Common myeloid progenitor, CD34-positive (primary cell): ENCODE measurements at regions not wholly inside any gene's neighbourhood (a gene's known extent, or its start where the extent isn't known, plus 50 kb on each side); places are given as distances from the start of the nearest gene placed in this dataset.

Experiments
- CTCF ChIA-PET: fragments of 350-600 bp; sonication (Branson Sonifier 250); formaldehyde crosslinking; loops from one replicate; lab custom pipeline; 2021; ENCODE audit warnings: antibody characterized with exemption; lab: Charles Lee
- POLR2A ChIA-PET: fragments of 350-600 bp; sonication (Branson Sonifier 250); formaldehyde crosslinking; loops from one replicate; lab custom pipeline; 2021; ENCODE audit warnings: antibody characterized with exemption; lab: Charles Lee
- DNase-seq, 3 donors: peaks; one replicate each; pipeline versions ENCODE4 v3.0.0 to v3.0.0-alpha.2; 2013
- H3K27ac ChIP-seq, 2 experiments: 1 replicate in 1 of 2; 2 replicates in 1 of 2; pipeline ENCODE4 v1.7.0; 2013; ENCODE audit warnings: inconsistent platforms in 2 of 2, low read length in 2 of 2, mild to moderate bottlenecking in 2 of 2, low read depth in 1 of 2, moderate library complexity in 1 of 2; ENCODE audit not compliant: severe bottlenecking in 2 of 2, insufficient read depth in 1 of 2, poor library complexity in 1 of 2
- H3K27me3 ChIP-seq, 5 experiments: replicated peaks in 2 of 5; 1 replicate in 3 of 5; 2 replicates in 2 of 5; pipeline versions ENCODE4 v1.6.1 to v1.7.0; 2013; ENCODE audit warnings: low read length in 4 of 5, mild to moderate bottlenecking in 2 of 5, moderate library complexity in 2 of 5, inconsistent platforms in 1 of 5; ENCODE audit not compliant: insufficient read depth in 5 of 5, control insufficient read depth in 4 of 5
- H3K36me3 ChIP-seq, 4 experiments: 1 replicate in 2 of 4; 2 replicates in 2 of 4; pipeline versions ENCODE4 v1.6.1 to v1.7.0; 2013; ENCODE audit warnings: low read length in 3 of 4, control low read depth in 1 of 4, mild to moderate bottlenecking in 1 of 4; ENCODE audit not compliant: control insufficient read depth in 4 of 4, insufficient read depth in 4 of 4
- H3K4me1 ChIP-seq, 4 experiments: 1 replicate in 3 of 4; 2 replicates in 1 of 4; pipeline versions ENCODE4 v1.6.1 to v1.7.1; 2013; ENCODE audit warnings: low read length in 3 of 4, mild to moderate bottlenecking in 3 of 4, control low read depth in 1 of 4, inconsistent platforms in 1 of 4, moderate library complexity in 1 of 4; ENCODE audit not compliant: control insufficient read depth in 4 of 4, insufficient read depth in 4 of 4; ENCODE audit errors: control extremely low read depth in 1 of 4
- H3K4me3 ChIP-seq, 7 experiments: 1 replicate in 4 of 7; 2 replicates in 3 of 7; pipeline versions ENCODE4 v1.5.1 to v1.7.0; 2013; ENCODE audit warnings: mild to moderate bottlenecking in 7 of 7, low read length in 6 of 7, moderate library complexity in 6 of 7, inconsistent platforms in 2 of 7, low read depth in 2 of 7, control low read depth in 1 of 7; ENCODE audit not compliant: insufficient read depth in 4 of 7, control insufficient read depth in 1 of 7; ENCODE audit errors: extremely low read depth in 1 of 7
- H3K9me3 ChIP-seq, 5 experiments: 1 replicate in 4 of 5; 2 replicates in 1 of 5; pipeline versions ENCODE4 v1.6.1 to v1.7.1; 2013; ENCODE audit warnings: low read length in 4 of 5, mild to moderate bottlenecking in 2 of 5, inconsistent platforms in 1 of 5, low read depth in 1 of 5, moderate library complexity in 1 of 5; ENCODE audit not compliant: control insufficient read depth in 4 of 5, insufficient read depth in 2 of 5; ENCODE audit errors: control extremely low read depth in 1 of 5
- WGBS: methylation state at CpG from one replicate; pipeline ENCODE4 v1.1.5; 2013; ENCODE audit not compliant: insufficient coverage; 5-methylcytosine and 5-hydroxymethylcytosine counted together

DNA sequence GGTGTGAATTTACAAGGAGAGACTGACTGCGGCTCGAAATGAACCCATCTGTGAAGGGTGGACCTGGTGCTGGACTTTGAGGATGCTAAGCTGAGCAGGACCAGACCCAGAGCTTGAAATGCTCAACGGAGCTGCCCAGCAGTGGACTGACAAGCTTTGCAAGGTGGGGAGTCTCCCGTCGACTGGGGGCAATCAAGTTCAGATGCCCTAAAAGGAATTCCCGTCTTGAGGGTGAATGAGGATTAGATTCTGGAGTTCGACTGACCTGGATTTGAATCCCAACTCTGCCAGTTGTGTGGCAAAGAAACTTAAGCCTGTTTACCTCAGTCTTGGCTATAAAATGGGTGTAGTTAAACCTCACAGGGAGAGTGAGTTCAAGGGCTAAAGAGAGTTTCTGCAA lies 204.4 kb upstream of the LHX5 start:
- no peak for DNase-seq
- Histone ChIP-seq H3K27me3 (peaks cover 1 to 45% (median 5%) of the 10 kb centered on the region in 5 experiments), H3K4me1 (no peaks in the 10 kb centered on the region), H3K4me3 (no peak overlapping the region), H3K36me3 (no peaks in the 10 kb centered on the region), H3K9me3 (no peaks in the 10 kb centered on the region), H3K27ac (no peak overlapping the region)
- WGBS = 92% methylated on average over 7 of the region's 7 CpGs
- POLR2A ChIA-PET = no interaction called here
- CTCF ChIA-PET = no interaction called here

DNA sequence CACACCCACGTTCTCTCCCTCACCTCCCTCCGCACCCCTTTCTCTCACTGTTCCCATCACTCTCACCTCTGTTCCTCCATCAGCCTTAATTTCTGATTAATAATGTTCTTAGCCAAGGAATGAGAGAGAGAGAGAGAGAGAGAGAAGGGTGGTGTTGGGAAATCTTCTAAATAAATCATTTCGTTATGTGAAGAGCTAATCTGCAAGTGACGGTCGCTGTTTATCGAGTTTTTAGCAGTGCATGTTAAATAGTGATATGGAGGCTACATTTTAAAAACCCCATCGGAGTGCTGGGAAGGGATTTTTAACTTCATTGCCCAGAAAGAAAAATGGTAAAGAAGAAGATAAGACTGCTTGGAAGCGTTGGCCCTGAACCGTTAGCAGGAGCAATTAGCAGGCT lies 203.3 kb upstream of the LHX5 start:
- WGBS = 84% methylated on average over 5 of the region's 9 CpGs
- Histone ChIP-seq H3K27ac (no peak overlapping the region), H3K9me3 (no peaks in the 10 kb centered on the region), H3K27me3 (peaks cover 0 to 49% (median 12%) of the 10 kb centered on the region in 5 experiments), H3K36me3 (no peaks in the 10 kb centered on the region), H3K4me3 (no peak overlapping the region), H3K4me1 (no peaks in the 10 kb centered on the region)
- DNase-seq = no peak
- CTCF ChIA-PET = no interaction called here
- POLR2A ChIA-PET = no interaction called here

DNA sequence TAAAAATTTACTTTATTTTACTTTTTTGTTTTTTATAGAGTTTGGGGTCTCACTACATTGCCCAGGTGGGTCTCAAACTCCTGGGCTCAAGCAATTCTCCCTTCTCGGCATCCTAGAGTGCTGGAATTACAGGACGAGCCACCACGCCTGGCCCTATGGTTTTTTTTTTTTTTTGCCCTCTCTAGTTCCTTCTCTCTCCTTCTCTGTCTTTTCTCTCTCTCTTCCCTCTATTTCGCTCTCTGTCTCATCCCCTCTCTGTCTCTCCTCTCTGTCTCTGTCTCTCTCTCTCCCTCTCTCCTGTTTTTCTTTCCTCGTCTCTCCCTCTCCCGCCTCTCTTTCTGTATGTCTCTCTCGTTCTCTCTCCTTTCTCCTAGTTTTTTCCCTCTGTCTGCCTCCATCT lies 202.6 kb upstream of the LHX5 start:
- H3K4me1 ChIP-seq = no peaks in the 10 kb centered on the region
- H3K27ac ChIP-seq = no peak overlapping the region
- ChIA-PET CTCF (no interaction called here), POLR2A (no interaction called here)
- no peaks in the 10 kb centered on the region for H3K36me3 ChIP-seq
- H3K4me3 ChIP-seq = no peak overlapping the region
- 88% methylated on average over 7 of the region's 7 CpGs for WGBS
- DNase-seq = no peak
- H3K27me3 ChIP-seq = peaks cover 0 to 56% (median 13%) of the 10 kb centered on the region in 5 experiments
- H3K9me3 ChIP-seq = no peaks in the 10 kb centered on the region

DNA sequence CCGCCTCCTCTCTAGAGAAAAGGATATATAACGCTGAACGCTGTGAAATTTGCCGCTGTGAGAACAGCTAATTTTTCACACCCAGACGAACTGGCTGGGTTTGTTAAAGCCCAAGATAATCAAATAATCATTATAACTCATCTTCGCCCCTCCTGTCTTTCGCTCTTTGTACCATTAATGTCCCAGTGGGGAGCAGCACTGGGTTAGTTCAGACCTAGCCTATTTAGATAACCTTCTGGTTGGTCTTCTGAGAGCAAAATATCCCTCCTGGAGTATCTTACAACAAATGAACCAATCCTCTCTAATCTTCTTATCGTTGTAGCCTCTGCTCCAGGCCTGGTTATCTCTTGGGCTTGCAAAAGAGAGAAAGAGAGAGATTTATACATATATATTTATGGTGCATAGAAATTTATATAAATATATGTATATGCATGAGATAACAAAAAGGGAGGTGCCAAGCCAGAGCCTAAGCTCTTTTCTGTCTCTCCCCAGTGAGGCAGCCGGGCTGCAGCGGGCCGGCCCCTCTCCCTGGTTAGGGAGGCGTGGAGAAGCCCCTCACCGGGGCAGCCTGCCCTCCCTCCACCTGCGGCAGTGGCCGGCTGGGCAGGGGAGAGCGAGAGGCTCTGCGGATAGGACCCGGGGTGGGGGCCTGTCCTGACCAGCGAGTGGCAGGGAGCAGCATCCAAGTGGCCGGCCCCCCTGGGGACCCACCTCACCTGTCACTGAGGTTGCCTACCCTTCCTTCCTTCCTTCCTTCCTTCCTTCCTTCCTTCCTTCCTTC lies 202.0 kb upstream of the LHX5 start:
- Histone ChIP-seq H3K4me1 (no peaks in the 10 kb centered on the region), H3K4me3 (no peak overlapping the region), H3K27me3 (peaks cover 0 to 54% (median 14%) of the 10 kb centered on the region in 5 experiments), H3K27ac (no peak overlapping the region), H3K36me3 (no peaks in the 10 kb centered on the region), H3K9me3 (no peaks in the 10 kb centered on the region)
- 87% methylated on average over 10 of the region's 20 CpGs for WGBS
- no peak for DNase-seq
- ChIA-PET CTCF (interaction anchor here (1.2 kb wide), 1 partner anchor 211 kb away, joined by 3 read pairs; no protein-coding TSS in a partner anchor), POLR2A (no interaction called here)

DNA sequence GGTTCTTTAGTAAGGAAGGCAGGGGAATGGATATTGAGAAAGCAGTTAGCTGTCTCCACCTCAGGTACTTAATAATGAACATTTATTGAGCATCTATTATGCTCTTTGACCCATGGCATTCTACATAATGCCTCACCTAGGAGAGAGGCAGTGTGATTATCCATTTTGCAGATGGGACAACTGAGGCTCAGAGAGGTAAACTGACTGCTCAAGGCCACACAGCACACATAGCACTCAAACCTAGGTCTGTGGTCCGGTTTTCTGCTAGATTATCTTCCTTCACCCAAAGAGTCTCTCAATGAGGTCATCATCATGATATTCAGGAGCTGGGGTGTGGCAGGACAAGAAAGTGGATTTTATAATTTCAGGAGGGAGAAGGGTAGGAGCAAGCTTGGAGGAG lies 199.1 kb upstream of the LHX5 start:
- H3K27ac ChIP-seq = no peak overlapping the region
- no peaks in the 10 kb centered on the region for H3K4me1 ChIP-seq
- no peaks in the 10 kb centered on the region for H3K36me3 ChIP-seq
- ChIA-PET CTCF (interaction anchor here (1.2 kb wide), 1 partner anchor 77 kb away, joined by 3 read pairs; no protein-coding TSS in a partner anchor), POLR2A (no interaction called here)
- no peak for DNase-seq
- H3K27me3 ChIP-seq = peaks cover 0 to 78% (median 21%) of the 10 kb centered on the region in 5 experiments
- no peaks in the 10 kb centered on the region for H3K9me3 ChIP-seq
- no peak overlapping the region for H3K4me3 ChIP-seq
- no CpG with 5 or more reads among the region's 1 CpG for whole genome bisulfite sequencing

DNA sequence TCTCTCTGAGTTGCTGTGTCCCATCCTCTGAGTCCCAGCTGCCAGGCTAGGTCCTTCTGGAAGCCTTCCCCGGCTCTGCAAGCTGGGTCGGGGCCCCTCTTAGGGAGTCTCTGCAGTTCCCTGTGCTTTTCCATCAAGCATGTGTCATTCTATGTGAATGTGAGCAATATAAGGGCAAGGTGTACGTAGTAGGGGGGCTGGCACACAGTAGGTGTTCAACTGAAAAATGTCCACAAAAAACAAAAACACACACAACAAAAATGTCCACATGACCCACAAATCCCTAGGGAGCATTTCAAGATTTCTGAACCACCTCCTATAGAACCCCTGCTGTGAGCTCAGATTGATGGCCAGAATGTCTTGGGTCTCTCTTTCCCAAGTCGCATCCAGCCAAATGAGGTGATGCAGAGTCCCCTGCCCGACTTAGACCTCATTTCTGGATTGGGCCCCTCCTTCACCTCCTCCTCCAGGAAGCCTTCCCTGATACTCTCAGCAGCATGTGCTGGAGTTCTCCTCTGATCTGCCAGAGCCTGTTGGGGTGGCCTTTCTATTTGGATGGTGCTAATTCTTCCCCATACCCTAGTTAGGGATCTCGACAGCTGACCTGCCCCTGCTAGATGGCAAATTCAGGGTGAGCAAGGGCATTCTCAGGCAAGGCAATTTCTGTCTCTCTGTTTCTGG lies 196.1 kb upstream of the LHX5 start:
- ChIA-PET POLR2A (no interaction called here), CTCF (interaction anchor here (0.6 to 1.8 kb wide), 2 partner anchors 12 to 20 kb away, joined by 3 to 4 read pairs; no protein-coding TSS in a partner anchor)
- Histone ChIP-seq H3K9me3 (no peaks in the 10 kb centered on the region), H3K4me3 (no peak overlapping the region), H3K27ac (no peak overlapping the region), H3K4me1 (no peaks in the 10 kb centered on the region), H3K27me3 (peaks cover 0 to 61% (median 22%) of the 10 kb centered on the region in 5 experiments), H3K36me3 (no peaks in the 10 kb centered on the region)
- no peak for DNase-seq
- 70% methylated on average over 3 of the region's 6 CpGs for WGBS

DNA sequence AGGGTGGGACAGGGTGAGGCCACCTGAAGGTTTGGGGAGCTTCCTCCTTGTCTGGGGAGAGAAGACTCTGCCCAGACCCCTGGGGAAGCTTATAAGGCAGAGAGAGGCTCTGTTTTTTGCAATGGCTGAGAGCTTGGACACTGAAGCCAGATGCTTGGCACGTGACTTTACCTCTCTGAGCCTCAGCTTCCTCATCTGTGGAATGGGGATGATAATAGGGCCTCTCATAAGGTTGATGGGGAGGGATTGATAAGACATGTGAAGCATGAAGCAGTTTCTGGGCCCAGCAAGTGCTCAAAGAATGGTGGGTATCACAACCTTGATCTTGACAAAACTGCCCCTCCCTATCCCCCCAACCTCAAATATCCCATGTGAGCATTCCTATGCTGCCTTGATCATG lies 195.4 kb upstream of the LHX5 start:
- DNase-seq = no peak
- H3K4me3 ChIP-seq = no peak overlapping the region
- ChIA-PET CTCF (interaction anchor here (0.8 to 1.8 kb wide), 2 partner anchors 11 to 21 kb away, joined by 3 to 4 read pairs; no protein-coding TSS in a partner anchor), POLR2A (no interaction called here)
- no peaks in the 10 kb centered on the region for H3K4me1 ChIP-seq
- H3K27me3 ChIP-seq = peaks cover 0 to 63% (median 22%) of the 10 kb centered on the region in 5 experiments
- no peak overlapping the region for H3K27ac ChIP-seq
- H3K36me3 ChIP-seq = no peaks in the 10 kb centered on the region
- 100% methylated on average over 1 of the region's 1 CpG for WGBS
- H3K9me3 ChIP-seq = no peaks in the 10 kb centered on the region
